Adrenal gland (tissue), 5 donors: ENCODE measurements at regions not wholly inside any gene's neighbourhood (a gene's known extent, or its start where the extent isn't known, plus 50 kb on each side); places are given as distances from the start of the nearest gene placed in this dataset.

Experiments used
- POLR2A ChIP-seq, 2 donors: fragments of 450-650 bp; IDR thresholded peaks; one replicate each; pipeline ENCODE4 v1.6.1; 2017; ENCODE audit warnings: antibody characterized with exemption in 2 of 2, mild to moderate bottlenecking in 2 of 2, moderate library complexity in 1 of 2
- TF ChIP-seq, protein P1 (sequence below), 6 experiments: fragments of 450-650 bp in 4 of 6; fragments of 200-600 bp in 2 of 6; sonication (generic) in 1 of 6; IDR thresholded peaks; 1 replicate in 5 of 6; 2 replicates in 1 of 6; pipeline versions ENCODE4 v1.5.1 to v1.8.0; 2016 to 2021; ENCODE audit warnings: antibody characterized with exemption in 6 of 6, mild to moderate bottlenecking in 2 of 6, moderate library complexity in 1 of 6
- donor health status: DM: no; HTN: no; CAD: no.

DNA sequence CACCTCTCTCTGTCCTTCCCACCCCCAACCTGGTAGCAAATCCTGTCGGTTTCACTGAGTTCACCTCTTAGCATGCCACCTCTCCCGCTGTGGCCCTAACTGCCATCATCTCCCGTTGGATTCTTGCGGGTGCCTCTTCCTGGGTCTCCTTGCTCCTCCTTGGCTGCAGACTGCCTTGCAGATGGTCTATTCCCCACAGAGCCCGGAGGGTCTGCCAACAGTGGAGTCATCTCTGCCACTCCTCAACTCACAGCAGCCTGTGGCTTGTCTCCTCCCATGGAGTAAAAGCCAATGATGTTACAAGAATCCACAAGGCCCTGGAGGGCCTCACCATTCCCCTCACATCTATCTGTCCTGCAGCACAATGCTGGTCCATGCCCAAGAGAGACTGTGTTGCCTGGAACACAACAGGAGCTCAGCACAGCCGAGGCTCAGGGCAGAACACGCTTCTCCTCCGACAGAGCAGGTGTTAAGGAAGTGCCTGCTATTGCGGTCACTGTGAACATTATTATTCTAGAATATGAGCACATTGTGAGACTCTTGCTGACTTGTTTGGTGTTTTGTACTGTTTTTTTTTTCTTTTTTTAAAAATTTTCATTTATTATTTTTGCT is 241.8 kb upstream of the SULF2 start:
- TF ChIP-seq, protein P1, sequence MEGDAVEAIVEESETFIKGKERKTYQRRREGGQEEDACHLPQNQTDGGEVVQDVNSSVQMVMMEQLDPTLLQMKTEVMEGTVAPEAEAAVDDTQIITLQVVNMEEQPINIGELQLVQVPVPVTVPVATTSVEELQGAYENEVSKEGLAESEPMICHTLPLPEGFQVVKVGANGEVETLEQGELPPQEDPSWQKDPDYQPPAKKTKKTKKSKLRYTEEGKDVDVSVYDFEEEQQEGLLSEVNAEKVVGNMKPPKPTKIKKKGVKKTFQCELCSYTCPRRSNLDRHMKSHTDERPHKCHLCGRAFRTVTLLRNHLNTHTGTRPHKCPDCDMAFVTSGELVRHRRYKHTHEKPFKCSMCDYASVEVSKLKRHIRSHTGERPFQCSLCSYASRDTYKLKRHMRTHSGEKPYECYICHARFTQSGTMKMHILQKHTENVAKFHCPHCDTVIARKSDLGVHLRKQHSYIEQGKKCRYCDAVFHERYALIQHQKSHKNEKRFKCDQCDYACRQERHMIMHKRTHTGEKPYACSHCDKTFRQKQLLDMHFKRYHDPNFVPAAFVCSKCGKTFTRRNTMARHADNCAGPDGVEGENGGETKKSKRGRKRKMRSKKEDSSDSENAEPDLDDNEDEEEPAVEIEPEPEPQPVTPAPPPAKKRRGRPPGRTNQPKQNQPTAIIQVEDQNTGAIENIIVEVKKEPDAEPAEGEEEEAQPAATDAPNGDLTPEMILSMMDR (IDR thresholded peaks at IDR 0.05), result no peak
- TF ChIP-seq POLR2A (IDR thresholded peaks at IDR 0.05), result no peak
